Spleen (tissue), 11 donors: ENCODE measurements at regions not wholly inside any gene's neighbourhood (a gene's known extent, or its start where the extent isn't known, plus 50 kb on each side); places are given as distances from the start of the nearest gene placed in this dataset.

ENCODE experiments used
- DNase-seq: peaks from one replicate; pipeline ENCODE4 v3.0.0-alpha.2; 2020
- H3K27ac ChIP-seq, 8 donors: fragments of 200-600 bp; sonication (generic) in 7 of 8; 1 replicate in 4 of 8; 2 replicates in 4 of 8; pipeline versions ENCODE4 v1.5.0 to v1.8.0; 2016 to 2021; ENCODE audit warnings: inconsistent platforms in 4 of 8, mild to moderate bottlenecking in 4 of 8, moderate library complexity in 1 of 8
- H3K27me3 ChIP-seq, 7 donors: fragments of 200-600 bp; sonication (generic) in 6 of 7; replicated peaks in 1 of 7; 1 replicate in 4 of 7; 2 replicates in 3 of 7; pipeline versions ENCODE4 v1.5.0 to v1.8.0; 2016 to 2021; ENCODE audit warnings: inconsistent platforms in 3 of 7, mild to moderate bottlenecking in 1 of 7
- H3K36me3 ChIP-seq, 6 donors: fragments of 200-600 bp; sonication (generic) in 5 of 6; 1 replicate in 4 of 6; 2 replicates in 2 of 6; pipeline versions ENCODE4 v1.5.0 to v1.8.0; 2016 to 2021; ENCODE audit warnings: inconsistent platforms in 2 of 6
- H3K4me1 ChIP-seq, 6 donors: fragments of 200-600 bp; sonication (generic) in 5 of 6; 1 replicate in 3 of 6; 2 replicates in 3 of 6; pipeline versions ENCODE4 v1.5.0 to v1.8.0; 2016 to 2021; ENCODE audit warnings: inconsistent platforms in 3 of 6
- H3K4me3 ChIP-seq, 8 donors: fragments of 200-600 bp; sonication (generic) in 7 of 8; 1 replicate in 4 of 8; 2 replicates in 4 of 8; pipeline versions ENCODE4 v1.5.0 to v1.8.0; 2016 to 2021; ENCODE audit warnings: inconsistent platforms in 4 of 8, mild to moderate bottlenecking in 4 of 8, moderate library complexity in 2 of 8
- H3K9me3 ChIP-seq, 8 donors: fragments of 200-600 bp; sonication (generic) in 7 of 8; 1 replicate in 4 of 8; 2 replicates in 4 of 8; pipeline versions ENCODE4 v1.5.0 to v1.8.0; 2016 to 2021; ENCODE audit warnings: inconsistent platforms in 4 of 8
- CTCF ChIP-seq, 11 experiments: fragments of 200-600 bp in 7 of 11; fragments of 450-650 bp in 4 of 11; sonication (generic) in 4 of 11; IDR thresholded peaks in 8 of 11; conservative IDR thresholded peaks in 3 of 11; 1 replicate in 7 of 11; 2 replicates in 4 of 11; pipeline versions ENCODE4 v1.4.0 to v1.8.0; 2016 to 2021; ENCODE audit warnings: antibody characterized with exemption in 11 of 11, inconsistent platforms in 4 of 11, mild to moderate bottlenecking in 1 of 11
- POLR2A ChIP-seq, 3 donors: fragments of 450-650 bp; IDR thresholded peaks; one replicate each; pipeline ENCODE4 v1.5.1; 2017; ENCODE audit warnings: antibody characterized with exemption in 3 of 3, mild to moderate bottlenecking in 1 of 3
- POLR2AphosphoS5 ChIP-seq, 3 donors: sonication (generic); formaldehyde crosslinking; IDR thresholded peaks; one replicate each; pipeline ENCODE4 v1.5.1; 2017; ENCODE audit warnings: antibody characterized with exemption in 3 of 3
- WGBS, 5 donors: extraction: QIAGEN DNeasy Blood & Tissue Kit in 3 of 5; methylation state at CpG; one replicate each; pipeline versions ENCODE4 v1.1.5 to v1.1.7; 2013 to 2018; 5-methylcytosine and 5-hydroxymethylcytosine counted together
- intact Hi-C: fragments of 100-400 bp; cut with DNase I; formaldehyde crosslinking; loops from one replicate; pipeline ENCODE4 v1.15.0; 2023; ENCODE audit warnings: low total_unique reads
- donor health status: healthy with polysubstance abuse.
- donor health status: DM: no; HTN: no; CAD: no; lungs with moderate emphysema.
- donor health status: DM: no; HTN: no; CAD: no.
- donor health status: Bipolar disorder and iron deficiency.
- donor health status: healthy.
- donor health status: DM: no; HTN: no; CAD: no.
- donor health status: DM: yes; HTN: yes; CAD: no.

DNA sequence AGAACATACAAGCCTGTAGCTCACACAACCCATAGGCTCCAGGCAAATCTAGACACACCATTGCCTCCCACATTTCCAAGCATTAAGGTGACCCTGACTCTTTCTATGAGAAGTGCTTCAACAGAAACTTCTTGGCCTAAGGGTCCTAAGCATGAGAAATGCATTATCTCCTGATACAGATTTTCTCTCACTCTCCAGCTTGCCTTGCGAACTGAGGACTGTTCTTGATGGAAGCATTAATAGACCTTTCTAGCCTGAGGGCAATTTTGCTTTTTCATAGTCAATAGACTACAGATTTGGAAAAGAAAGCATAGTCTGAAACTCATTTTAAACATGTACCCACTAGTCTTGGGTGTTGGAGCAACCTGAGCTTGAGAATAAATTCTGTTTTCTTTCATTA is 1801.3 kb upstream of the PCDH7 start:
- H3K36me3 ChIP-seq, result no peaks in the 10 kb centered on the region
- no peak for DNase-seq
- H3K9me3 ChIP-seq, result peaks cover 0 to 23% (median 2%) of the 10 kb centered on the region in 8 donors
- no peaks in the 10 kb centered on the region for H3K27me3 ChIP-seq
- no peak overlapping the region for H3K27ac ChIP-seq
- WGBS, 5 donors, result 76 to 87% (median 82%) methylated on average over 1 of the region's 1 CpG
- no peaks in the 10 kb centered on the region for H3K4me1 ChIP-seq
- H3K4me3 ChIP-seq, result no peak overlapping the region
- no peak for TF ChIP-seq CTCF (IDR thresholded peaks at IDR 0.05 in 8 of 11, conservative IDR thresholded peaks at IDR 0.05 in 3 of 11)
- no peak for TF ChIP-seq POLR2A (IDR thresholded peaks at IDR 0.05)
- TF ChIP-seq POLR2AphosphoS5 (IDR thresholded peaks at IDR 0.05), result no peak
- intact Hi-C loops, result no loop called here

DNA sequence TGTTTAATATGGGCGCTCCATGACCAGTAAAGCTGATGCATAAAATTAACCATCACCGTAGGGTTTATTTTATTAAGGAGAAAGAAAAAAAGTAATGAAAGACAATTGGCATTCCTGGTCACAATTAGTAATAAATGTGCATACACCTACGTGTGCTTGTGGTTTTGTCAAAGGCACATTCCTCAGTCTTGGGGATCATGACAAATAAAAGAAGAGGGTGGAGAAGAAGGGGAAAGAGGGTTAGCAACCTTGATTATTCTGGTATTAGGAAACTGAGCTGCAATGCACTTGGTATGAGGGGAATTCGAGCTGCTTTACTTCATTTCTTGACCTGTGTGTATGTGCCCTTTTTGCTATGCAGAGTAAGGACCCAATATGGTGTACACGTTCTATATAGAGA is 1798.3 kb upstream of the PCDH7 start:
- Histone ChIP-seq H3K9me3 (peaks cover 0 to 23% (median 1%) of the 10 kb centered on the region in 8 donors), H3K4me3 (no peak overlapping the region), H3K27ac (no peak overlapping the region), H3K4me1 (no peaks in the 10 kb centered on the region), H3K36me3 (no peaks in the 10 kb centered on the region), H3K27me3 (no peaks in the 10 kb centered on the region)
- WGBS, 5 donors, result 57 to 71% (median 60%) methylated on average over 5 of the region's 5 CpGs
- no peak for TF ChIP-seq POLR2AphosphoS5 (IDR thresholded peaks at IDR 0.05)
- TF ChIP-seq CTCF (IDR thresholded peaks at IDR 0.05 in 8 of 11, conservative IDR thresholded peaks at IDR 0.05 in 3 of 11), result no peak
- no peak for TF ChIP-seq POLR2A (IDR thresholded peaks at IDR 0.05)
- intact Hi-C loops, result no loop called here
- DNase-seq, result no peak

GRCh38 chr4:28926156-28926555 is 1794.0 kb upstream of the PCDH7 start:
- Histone ChIP-seq H3K27me3 (no peaks in the 10 kb centered on the region), H3K4me3 (no peak overlapping the region), H3K4me1 (no peaks in the 10 kb centered on the region), H3K9me3 (peaks cover 0 to 7% (median 0%) of the 10 kb centered on the region in 8 donors), H3K27ac (no peak overlapping the region), H3K36me3 (no peaks in the 10 kb centered on the region)
- intact Hi-C loops, result no loop called here
- DNase-seq, result no peak
- no peak for TF ChIP-seq CTCF (IDR thresholded peaks at IDR 0.05 in 8 of 11, conservative IDR thresholded peaks at IDR 0.05 in 3 of 11)
- TF ChIP-seq POLR2A (IDR thresholded peaks at IDR 0.05), result no peak
- no peak for TF ChIP-seq POLR2AphosphoS5 (IDR thresholded peaks at IDR 0.05)

- Histone ChIP-seq H3K27me3 (no peaks in the 10 kb centered on the region), H3K9me3 (peaks cover 0 to 19% (median 2%) of the 10 kb centered on the region in 8 donors), H3K4me1 (no peaks in the 10 kb centered on the region), H3K27ac (no peak overlapping the region), H3K36me3 (no peaks in the 10 kb centered on the region), H3K4me3 (no peak overlapping the region)
- DNase-seq, result no peak
- intact Hi-C loops, result no loop called here
- TF ChIP-seq POLR2AphosphoS5 (IDR thresholded peaks at IDR 0.05) (no peak), POLR2A (IDR thresholded peaks at IDR 0.05) (no peak), CTCF (IDR thresholded peaks at IDR 0.05 in 8 of 11, conservative IDR thresholded peaks at IDR 0.05 in 3 of 11) (no peak)
These were observed 1777.5 kb upstream of the PCDH7 start for GRCh38 chr4:28942631-28943030.
